CD14-positive monocyte (primary cell): ENCODE measurements at regions not wholly inside any gene's neighbourhood (a gene's known extent, or its start where the extent isn't known, plus 50 kb on each side); places are given as distances from the start of the nearest gene placed in this dataset.

Experiments used
- DNase-seq, 3 donors: peaks; one replicate each; pipeline ENCODE4 v3.0.0-alpha.2; 2011 to 2022
- H2AFZ ChIP-seq: 2 replicates; pipeline ENCODE4 v1.6.0; 2012; ENCODE audit warnings: mild to moderate bottlenecking, low read depth, low read length, inconsistent platforms; ENCODE audit not compliant: insufficient read depth, poor library complexity, severe bottlenecking
- H3K27ac ChIP-seq, 2 donors: 1 replicate in 1 of 2; 2 replicates in 1 of 2; pipeline ENCODE4 v1.5.1; 2012 to 2013; ENCODE audit warnings: low read length in 2 of 2, control low read depth in 1 of 2, inconsistent platforms in 1 of 2, low read depth in 1 of 2, mild to moderate bottlenecking in 1 of 2
- H3K27me3 ChIP-seq, 2 donors: one replicate each; pipeline versions ENCODE4 v1.6.0 to v1.6.1; 2011 to 2013; ENCODE audit warnings: low read length in 2 of 2; ENCODE audit not compliant: control insufficient read depth in 2 of 2, insufficient read depth in 2 of 2
- H3K36me3 ChIP-seq, 2 donors: replicated peaks in 1 of 2; 1 replicate in 1 of 2; 2 replicates in 1 of 2; pipeline versions ENCODE4 v1.5.1 to v1.6.1; 2012 to 2013; ENCODE audit warnings: low read length in 2 of 2, control low read depth in 1 of 2, inconsistent platforms in 1 of 2, mild to moderate bottlenecking in 1 of 2; ENCODE audit not compliant: insufficient read depth in 2 of 2, control insufficient read depth in 1 of 2
- H3K4me1 ChIP-seq, 2 donors: 1 replicate in 1 of 2; 2 replicates in 1 of 2; pipeline versions ENCODE4 v1.5.1 to v1.6.1; 2012 to 2013; ENCODE audit warnings: low read length in 2 of 2, control low read depth in 1 of 2, inconsistent platforms in 1 of 2, mild to moderate bottlenecking in 1 of 2, moderate library complexity in 1 of 2; ENCODE audit not compliant: insufficient read depth in 2 of 2, control insufficient read depth in 1 of 2
- H3K4me2 ChIP-seq: replicated peaks from 2 replicates; pipeline ENCODE3; 2012; ENCODE audit warnings: low read length, moderate library complexity, mild to moderate bottlenecking; ENCODE audit not compliant: poor library complexity, severe bottlenecking; ENCODE audit errors: extremely low read depth
- H3K4me3 ChIP-seq, 3 experiments: fragments of 200-600 bp in 1 of 3; sonication (generic) in 1 of 3; replicated peaks in 1 of 3; 1 replicate in 2 of 3; 2 replicates in 1 of 3; pipeline ENCODE4 v1.5.1; 2011 to 2013; ENCODE audit warnings: low read length in 3 of 3, mild to moderate bottlenecking in 3 of 3, control low read depth in 2 of 3, low read depth in 2 of 3, inconsistent platforms in 1 of 3, moderate library complexity in 1 of 3
- H3K79me2 ChIP-seq: 2 replicates; pipeline ENCODE4 v1.6.0; 2012; ENCODE audit warnings: mild to moderate bottlenecking, control low read depth, inconsistent platforms, low read length, moderate library complexity; ENCODE audit not compliant: insufficient read depth
- H3K9ac ChIP-seq: 2 replicates; pipeline ENCODE4 v1.6.0; 2017; ENCODE audit warnings: low read length, mild to moderate bottlenecking; ENCODE audit not compliant: insufficient read depth, poor library complexity, severe bottlenecking
- H3K9me3 ChIP-seq, 2 donors: replicated peaks in 1 of 2; 1 replicate in 1 of 2; 2 replicates in 1 of 2; pipeline versions ENCODE4 v1.5.1 to v1.6.1; 2012 to 2013; ENCODE audit warnings: low read length in 2 of 2, control low read depth in 1 of 2; ENCODE audit not compliant: control insufficient read depth in 1 of 2, insufficient read depth in 1 of 2
- H4K20me1 ChIP-seq: 2 replicates; pipeline ENCODE4 v1.6.0; 2012; ENCODE audit warnings: mild to moderate bottlenecking, low read length, control low read depth, moderate library complexity; ENCODE audit not compliant: insufficient read depth
- H3K27ac Mint-ChIP-seq, 7 donors: one replicate each; pipeline ENCODE4 v1.8.0; 2020; ENCODE audit warnings: mild to moderate bottlenecking in 7 of 7, mixed read lengths in 7 of 7, moderate library complexity in 6 of 7, inconsistent platforms in 2 of 7
- H3K27me3 Mint-ChIP-seq, 3 donors: one replicate each; pipeline ENCODE4 v1.8.0; 2021 to 2022; ENCODE audit warnings: low read depth in 3 of 3, mild to moderate bottlenecking in 3 of 3, mixed read lengths in 3 of 3, moderate library complexity in 3 of 3, inconsistent platforms in 1 of 3
- H3K36me3 Mint-ChIP-seq, 2 donors: one replicate each; pipeline ENCODE4 v1.8.0; 2020; ENCODE audit warnings: mixed read lengths in 2 of 2, inconsistent platforms in 1 of 2, mild to moderate bottlenecking in 1 of 2
- H3K4me1 Mint-ChIP-seq: one replicate; pipeline ENCODE4 v1.8.0; 2020; ENCODE audit warnings: mild to moderate bottlenecking, mixed read lengths
- H3K4me3 Mint-ChIP-seq, 2 donors: one replicate each; pipeline ENCODE4 v1.8.0; 2020; ENCODE audit warnings: mild to moderate bottlenecking in 2 of 2, mixed read lengths in 2 of 2, moderate library complexity in 1 of 2
- H3K9me3 Mint-ChIP-seq, 7 donors: one replicate each; pipeline ENCODE4 v1.8.0; 2020 to 2022; ENCODE audit warnings: mixed read lengths in 7 of 7, mild to moderate bottlenecking in 6 of 7, moderate library complexity in 6 of 7, inconsistent platforms in 2 of 7
- WGBS: methylation state at CpG from one replicate; pipeline ENCODE4 v1.1.5; 2013; ENCODE audit warnings: missing lambda C conversion rate; ENCODE audit not compliant: insufficient coverage; 5-methylcytosine and 5-hydroxymethylcytosine counted together
- intact Hi-C, 2 donors: fragments of 100-400 bp; cut with micrococcal nuclease; formaldehyde crosslinking; loops; one replicate each; pipeline versions ENCODE4 v1.15.0 to v1.15.1; 2023
- TF ChIP-seq, protein P1 (sequence below): fragments of 200-600 bp; IDR thresholded peaks from one replicate; pipeline ENCODE4 v1.8.0; 2022; ENCODE audit warnings: antibody characterized with exemption, mild to moderate bottlenecking

- H3K4me1 Mint-ChIP-seq = no peaks in the 10 kb centered on the region
- intact Hi-C loops = no loop called here
- Histone ChIP-seq H2AFZ (no peak overlapping the region), H3K9ac (no peak overlapping the region), H3K79me2 (no peaks in the 10 kb centered on the region), H3K27ac (no peak overlapping the region), H4K20me1 (no peaks in the 10 kb centered on the region), H3K4me1 (no peaks in the 10 kb centered on the region), H3K27me3 (no peaks in the 10 kb centered on the region), H3K36me3 (no peaks in the 10 kb centered on the region), H3K9me3 (peaks cover 11 to 15% of the 10 kb centered on the region in 2 donors), H3K4me3 (no peak overlapping the region), H3K4me2 (no peak overlapping the region)
- H3K27me3 Mint-ChIP-seq = no peaks in the 10 kb centered on the region
- DNase-seq = no peak
- peaks cover 0 to 3% (median 1%) of the 10 kb centered on the region in 7 donors for H3K9me3 Mint-ChIP-seq
- H3K36me3 Mint-ChIP-seq = no peaks in the 10 kb centered on the region
- WGBS = no CpG with 5 or more reads among the region's 1 CpG
- H3K27ac Mint-ChIP-seq = no peak overlapping the region
- no peak overlapping the region for H3K4me3 Mint-ChIP-seq
- TF ChIP-seq, protein P1, sequence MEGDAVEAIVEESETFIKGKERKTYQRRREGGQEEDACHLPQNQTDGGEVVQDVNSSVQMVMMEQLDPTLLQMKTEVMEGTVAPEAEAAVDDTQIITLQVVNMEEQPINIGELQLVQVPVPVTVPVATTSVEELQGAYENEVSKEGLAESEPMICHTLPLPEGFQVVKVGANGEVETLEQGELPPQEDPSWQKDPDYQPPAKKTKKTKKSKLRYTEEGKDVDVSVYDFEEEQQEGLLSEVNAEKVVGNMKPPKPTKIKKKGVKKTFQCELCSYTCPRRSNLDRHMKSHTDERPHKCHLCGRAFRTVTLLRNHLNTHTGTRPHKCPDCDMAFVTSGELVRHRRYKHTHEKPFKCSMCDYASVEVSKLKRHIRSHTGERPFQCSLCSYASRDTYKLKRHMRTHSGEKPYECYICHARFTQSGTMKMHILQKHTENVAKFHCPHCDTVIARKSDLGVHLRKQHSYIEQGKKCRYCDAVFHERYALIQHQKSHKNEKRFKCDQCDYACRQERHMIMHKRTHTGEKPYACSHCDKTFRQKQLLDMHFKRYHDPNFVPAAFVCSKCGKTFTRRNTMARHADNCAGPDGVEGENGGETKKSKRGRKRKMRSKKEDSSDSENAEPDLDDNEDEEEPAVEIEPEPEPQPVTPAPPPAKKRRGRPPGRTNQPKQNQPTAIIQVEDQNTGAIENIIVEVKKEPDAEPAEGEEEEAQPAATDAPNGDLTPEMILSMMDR = no peak
Measured at GRCh38 chr18:40630496-40630895, 1324.5 kb upstream of the PIK3C3 start.

- no peak overlapping the region for H3K9ac ChIP-seq
- no peak overlapping the region for H3K4me3 Mint-ChIP-seq
- no peak overlapping the region for H3K27ac Mint-ChIP-seq
- no peaks in the 10 kb centered on the region for H3K36me3 Mint-ChIP-seq
- no peak overlapping the region for H3K27ac ChIP-seq
- H2AFZ ChIP-seq = no peak overlapping the region
- no peak for DNase-seq
- intact Hi-C loops = loop anchor here in 1 of 2 donors (2.0 kb wide), 1 partner anchor 40 kb away; no protein-coding TSS in a partner anchor
- 60% methylated on average over 1 of the region's 4 CpGs for WGBS
- no peaks in the 10 kb centered on the region for H3K36me3 ChIP-seq
- no peak overlapping the region for H3K4me3 ChIP-seq
- no peaks in the 10 kb centered on the region for H3K4me1 ChIP-seq
- H3K27me3 Mint-ChIP-seq = no peaks in the 10 kb centered on the region
- no peaks in the 10 kb centered on the region for H3K4me1 Mint-ChIP-seq
- peaks cover 0 to 5% (median 2%) of the 10 kb centered on the region in 7 donors for H3K9me3 Mint-ChIP-seq
- peaks cover 2 to 7% of the 10 kb centered on the region in 2 donors for H3K9me3 ChIP-seq
- no peaks in the 10 kb centered on the region for H3K79me2 ChIP-seq
- no peaks in the 10 kb centered on the region for H4K20me1 ChIP-seq
- no peaks in the 10 kb centered on the region for H3K27me3 ChIP-seq
- TF ChIP-seq, protein P1 = no peak
- H3K4me2 ChIP-seq = no peak overlapping the region
Measured at GRCh38 chr18:40624959-40625358, 1330.1 kb upstream of the PIK3C3 start.
